ENCODE measurements at regions not wholly inside any gene's neighbourhood (a gene's known extent, or its start where the extent isn't known, plus 50 kb on each side); places are given as distances from the start of the nearest gene placed in this dataset.

DNA sequence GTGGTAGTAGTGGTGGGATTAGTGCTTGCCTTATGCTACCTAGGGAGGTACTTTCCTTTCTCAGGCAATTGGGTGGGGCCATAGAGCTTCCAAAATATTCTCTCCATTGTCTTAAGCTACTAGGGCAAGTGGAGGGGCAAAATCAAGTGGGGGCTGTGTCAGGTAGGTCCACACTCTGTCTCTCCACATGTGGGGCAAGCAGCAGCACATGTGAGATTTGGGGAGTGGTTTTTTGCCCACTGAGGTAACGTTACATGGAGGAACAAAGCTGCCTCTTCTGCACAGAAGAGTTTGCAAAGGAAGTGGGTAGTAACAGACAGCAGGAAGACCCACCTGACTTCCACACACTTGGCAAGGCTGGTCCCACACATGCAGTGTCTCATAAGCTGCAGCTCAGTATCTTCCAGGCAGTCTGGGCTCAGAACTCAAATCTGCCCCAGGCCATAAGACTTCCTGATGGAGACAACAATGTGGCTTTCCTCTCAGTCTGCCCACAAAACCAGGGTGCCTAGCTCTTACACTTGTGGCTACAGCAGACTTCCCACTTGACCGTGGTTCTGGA is 1581.5 kb upstream of the PCDH20 start:
- no peaks in the 10 kb centered on the region for H3K36me3 ChIP-seq
- TF ChIP-seq, protein P1, sequence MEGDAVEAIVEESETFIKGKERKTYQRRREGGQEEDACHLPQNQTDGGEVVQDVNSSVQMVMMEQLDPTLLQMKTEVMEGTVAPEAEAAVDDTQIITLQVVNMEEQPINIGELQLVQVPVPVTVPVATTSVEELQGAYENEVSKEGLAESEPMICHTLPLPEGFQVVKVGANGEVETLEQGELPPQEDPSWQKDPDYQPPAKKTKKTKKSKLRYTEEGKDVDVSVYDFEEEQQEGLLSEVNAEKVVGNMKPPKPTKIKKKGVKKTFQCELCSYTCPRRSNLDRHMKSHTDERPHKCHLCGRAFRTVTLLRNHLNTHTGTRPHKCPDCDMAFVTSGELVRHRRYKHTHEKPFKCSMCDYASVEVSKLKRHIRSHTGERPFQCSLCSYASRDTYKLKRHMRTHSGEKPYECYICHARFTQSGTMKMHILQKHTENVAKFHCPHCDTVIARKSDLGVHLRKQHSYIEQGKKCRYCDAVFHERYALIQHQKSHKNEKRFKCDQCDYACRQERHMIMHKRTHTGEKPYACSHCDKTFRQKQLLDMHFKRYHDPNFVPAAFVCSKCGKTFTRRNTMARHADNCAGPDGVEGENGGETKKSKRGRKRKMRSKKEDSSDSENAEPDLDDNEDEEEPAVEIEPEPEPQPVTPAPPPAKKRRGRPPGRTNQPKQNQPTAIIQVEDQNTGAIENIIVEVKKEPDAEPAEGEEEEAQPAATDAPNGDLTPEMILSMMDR (IDR thresholded peaks at IDR 0.05), result no peak
- no peak for DNase-seq (ENCODE audit: low spot score)
- ATAC-seq (ENCODE audit: insufficient number of reproducible peaks, low FRiP score, low read depth), result no peak
- no peak overlapping the region for H3K27ac ChIP-seq
- no peak overlapping the region for H3K4me3 ChIP-seq
- no peaks in the 10 kb centered on the region for H3K4me1 ChIP-seq (ENCODE audit: control insufficient read depth in 1 of 2, low read depth in 2 of 2)
- H3K9me3 ChIP-seq, result no peaks in the 10 kb centered on the region
- H3K27me3 ChIP-seq (replicated peaks; ENCODE audit: insufficient read depth), result no peaks in the 10 kb centered on the region

DNA sequence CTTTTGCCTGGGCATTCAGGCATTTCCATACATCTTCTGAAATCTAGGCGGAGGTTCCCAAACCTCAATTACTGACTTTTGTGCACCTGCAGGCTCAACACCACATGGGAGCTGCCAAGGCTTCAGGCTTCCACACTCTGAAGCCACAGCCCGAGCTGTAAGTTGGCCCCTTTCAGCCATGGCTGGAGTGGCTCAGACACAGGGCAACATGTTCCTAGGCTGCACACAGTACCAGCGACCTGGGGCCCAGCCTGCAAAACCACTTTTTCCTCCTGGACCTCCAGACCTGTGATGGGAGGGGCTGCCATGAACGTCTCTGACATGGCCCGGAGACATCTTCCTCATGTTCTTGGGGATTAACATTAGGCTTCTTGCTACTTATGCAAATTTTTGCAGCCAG is 1558.2 kb upstream of the PCDH20 start:
- Histone ChIP-seq H3K36me3 (no peaks in the 10 kb centered on the region), H3K27me3 (replicated peaks; ENCODE audit: insufficient read depth) (no peaks in the 10 kb centered on the region), H3K4me3 (no peak overlapping the region), H3K9me3 (no peaks in the 10 kb centered on the region), H3K27ac (no peak overlapping the region), H3K4me1 (ENCODE audit: control insufficient read depth in 1 of 2, low read depth in 2 of 2) (no peaks in the 10 kb centered on the region)
- no peak for ATAC-seq (ENCODE audit: insufficient number of reproducible peaks, low FRiP score, low read depth)
- no peak for DNase-seq (ENCODE audit: low spot score)
- TF ChIP-seq, protein P1 (IDR thresholded peaks at IDR 0.05), result no peak

DNA sequence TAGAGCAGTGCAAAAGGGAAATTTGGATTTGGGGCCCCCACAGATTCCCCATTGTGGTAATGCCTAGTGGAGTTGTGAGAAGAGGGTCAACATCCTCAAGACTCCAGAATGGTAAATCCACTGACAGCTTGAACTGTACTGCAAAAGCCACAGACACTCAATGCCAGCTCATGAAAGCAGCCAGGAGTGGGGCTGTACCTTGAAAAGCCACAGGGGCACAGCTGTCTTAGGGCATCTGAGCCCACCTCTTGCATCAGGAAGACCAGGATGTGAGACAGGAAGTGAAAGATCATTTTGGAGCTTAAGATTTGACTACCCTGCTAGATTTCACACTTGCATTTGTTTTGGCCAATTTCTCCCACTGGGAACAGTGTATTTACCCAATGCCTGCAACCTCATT is 1548.9 kb upstream of the PCDH20 start:
- ATAC-seq (ENCODE audit: insufficient number of reproducible peaks, low FRiP score, low read depth), result no peak
- H3K4me3 ChIP-seq, result no peak overlapping the region
- no peak overlapping the region for H3K27ac ChIP-seq
- H3K9me3 ChIP-seq, result peaks cover 3% of the 10 kb centered on the region
- H3K4me1 ChIP-seq (ENCODE audit: control insufficient read depth in 1 of 2, low read depth in 2 of 2), result no peaks in the 10 kb centered on the region
- TF ChIP-seq, protein P1 (IDR thresholded peaks at IDR 0.05), result no peak
- no peaks in the 10 kb centered on the region for H3K36me3 ChIP-seq
- H3K27me3 ChIP-seq (replicated peaks; ENCODE audit: insufficient read depth), result no peaks in the 10 kb centered on the region
- no peak for DNase-seq (ENCODE audit: low spot score)

DNA sequence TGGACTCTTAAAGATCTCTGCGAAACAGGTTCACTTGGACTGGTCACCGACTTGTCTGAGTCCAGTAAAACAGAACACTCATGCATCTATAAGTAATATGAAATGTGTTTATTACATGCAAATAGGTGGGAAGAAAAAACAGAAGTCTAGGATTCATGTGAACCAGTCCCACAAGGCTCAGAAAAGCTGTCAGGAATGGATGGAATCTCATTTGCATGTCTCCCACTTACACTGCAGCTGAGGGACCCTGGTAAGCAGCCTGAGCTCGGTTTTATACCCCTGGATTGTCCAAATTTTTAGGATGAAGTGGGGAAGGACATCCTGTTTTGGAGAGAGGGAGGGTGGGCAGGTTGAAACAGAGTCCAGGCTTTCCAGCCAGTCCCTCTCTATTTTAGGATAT is 1545.1 kb upstream of the PCDH20 start:
- H3K9me3 ChIP-seq, result no peaks in the 10 kb centered on the region
- no peaks in the 10 kb centered on the region for H3K27me3 ChIP-seq (replicated peaks; ENCODE audit: insufficient read depth)
- TF ChIP-seq, protein P1 (IDR thresholded peaks at IDR 0.05), result no peak
- DNase-seq (ENCODE audit: low spot score) (no peak), ATAC-seq (ENCODE audit: insufficient number of reproducible peaks, low FRiP score, low read depth) (no peak)
- no peak overlapping the region for H3K27ac ChIP-seq
- no peak overlapping the region for H3K4me3 ChIP-seq
- H3K36me3 ChIP-seq, result no peaks in the 10 kb centered on the region
- H3K4me1 ChIP-seq (ENCODE audit: control insufficient read depth in 1 of 2, low read depth in 2 of 2), result no peaks in the 10 kb centered on the region

DNA sequence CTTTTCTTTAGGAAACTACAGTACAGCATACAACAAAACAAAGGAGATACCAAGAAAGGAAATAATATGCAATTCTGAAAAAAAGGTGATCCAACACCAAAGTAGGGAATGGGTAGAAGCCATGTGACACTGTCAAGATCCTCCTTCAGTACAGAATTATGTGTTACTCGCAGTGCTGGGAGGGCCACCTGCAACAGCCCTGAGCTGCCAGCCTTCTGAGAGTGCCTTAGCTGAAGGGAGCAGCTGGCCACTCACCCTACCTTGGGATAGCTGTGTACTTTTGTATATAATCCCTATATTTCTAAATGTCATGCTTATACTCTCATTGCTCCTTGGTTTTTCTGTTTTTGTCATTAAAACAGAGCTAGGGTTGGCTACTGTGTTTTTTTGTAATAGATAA is 1518.2 kb upstream of the PCDH20 start:
- H3K9me3 ChIP-seq, result no peaks in the 10 kb centered on the region
- H3K4me3 ChIP-seq, result no peak overlapping the region
- no peak for ATAC-seq (ENCODE audit: insufficient number of reproducible peaks, low FRiP score, low read depth)

More for the DNA sequence above, 1518.2 kb upstream of the PCDH20 start:
- no peak for DNase-seq (ENCODE audit: low spot score)
- no peaks in the 10 kb centered on the region for H3K4me1 ChIP-seq (ENCODE audit: control insufficient read depth in 1 of 2, low read depth in 2 of 2)
- TF ChIP-seq, protein P1 (IDR thresholded peaks at IDR 0.05), result no peak
- H3K27ac ChIP-seq, result no peak overlapping the region
- H3K27me3 ChIP-seq (replicated peaks; ENCODE audit: insufficient read depth), result no peaks in the 10 kb centered on the region
- no peaks in the 10 kb centered on the region for H3K36me3 ChIP-seq
